Heart left ventricle (tissue), 16 donors: ENCODE measurements at regions not wholly inside any gene's neighbourhood (a gene's known extent, or its start where the extent isn't known, plus 50 kb on each side); places are given as distances from the start of the nearest gene placed in this dataset.
"Not testable (repeated sequence)": the region's sequence is repeated elsewhere in the genome, so short reads cannot be mapped to it uniquely, and the experiment has no call there.

ENCODE experiments used
- ATAC-seq, 4 donors: fragments of 200-7000 bp; cut with Tn5 transposase; one replicate each; pipeline ENCODE4 v1.9.1; 2020 to 2022; ENCODE audit warnings: moderate library complexity in 4 of 4, mild to moderate bottlenecking in 3 of 4, moderate number of reproducible peaks in 1 of 4
- DNase-seq, 5 donors: peaks; one replicate each; pipeline ENCODE4 v3.0.0-alpha.2; 2020
- H3K27ac ChIP-seq, 12 donors: fragments of 200-600 bp; sonication (generic) in 4 of 12; one replicate each; pipeline versions ENCODE4 v1.5.0 to v1.8.0; 2016 to 2022; ENCODE audit warnings: mild to moderate bottlenecking in 2 of 12
- H3K27me3 ChIP-seq, 9 donors: fragments of 200-600 bp; sonication (generic) in 2 of 9; one replicate each; pipeline versions ENCODE4 v1.5.1 to v1.8.0; 2016 to 2022; ENCODE audit warnings: mild to moderate bottlenecking in 3 of 9
- H3K36me3 ChIP-seq, 9 donors: fragments of 200-600 bp; sonication (generic) in 2 of 9; one replicate each; pipeline versions ENCODE4 v1.5.0 to v1.8.0; 2018 to 2022; ENCODE audit warnings: mild to moderate bottlenecking in 2 of 9
- H3K4me1 ChIP-seq, 12 donors: fragments of 200-600 bp; sonication (generic) in 4 of 12; one replicate each; pipeline versions ENCODE4 v1.5.0 to v1.8.0; 2016 to 2022; ENCODE audit warnings: mild to moderate bottlenecking in 3 of 12
- H3K4me3 ChIP-seq, 12 donors: fragments of 200-600 bp; sonication (generic) in 4 of 12; one replicate each; pipeline versions ENCODE4 v1.5.0 to v1.8.0; 2017 to 2022; ENCODE audit warnings: mild to moderate bottlenecking in 9 of 12, moderate library complexity in 4 of 12
- H3K9me3 ChIP-seq, 12 donors: fragments of 200-600 bp; sonication (generic) in 4 of 12; one replicate each; pipeline versions ENCODE4 v1.5.0 to v1.8.0; 2016 to 2022; ENCODE audit warnings: mild to moderate bottlenecking in 1 of 12
- CTCF ChIP-seq, 12 donors: fragments of 200-600 bp; sonication (generic) in 4 of 12; IDR thresholded peaks; one replicate each; pipeline versions ENCODE4 v1.5.0 to v1.8.0; 2018 to 2022; ENCODE audit warnings: antibody characterized with exemption in 12 of 12, mild to moderate bottlenecking in 5 of 12
- POLR2A ChIP-seq, 2 donors: fragments of 450-650 bp; IDR thresholded peaks; one replicate each; pipeline ENCODE4 v1.6.1; 2017; ENCODE audit warnings: antibody characterized with exemption in 2 of 2, mild to moderate bottlenecking in 2 of 2, moderate library complexity in 2 of 2
- WGBS, 4 donors: extraction: QIAGEN DNeasy Blood & Tissue Kit in 2 of 4; methylation state at CpG; one replicate each; pipeline versions ENCODE4 v1.1.5 to v1.1.7; 2013 to 2018; 5-methylcytosine and 5-hydroxymethylcytosine counted together
- intact Hi-C, 10 donors: fragments of 100-400 bp; cut with DNase I; formaldehyde crosslinking; loops; one replicate each; pipeline versions ENCODE4 v1.11.1 to v1.14.2; 2022
- donor health status: ischemic (EF 13 %, LVEDD 7.1; RV severe dilation, severe dysfunction).
- donor health status: healthy with polysubstance abuse.
- donor health status: DM: no; HTN: yes; CAD: no.
- donor health status: DM: no; HTN: no; CAD: no.
- donor health status: ischemic (EF 25% LVEDD 6.9; RV normal size, moderate dysfunction).
- donor health status: ischemic (EF 25% LVEDD 5.7; RV mildly dilated, moderate dysfunction).
- donor health status: healthy.
- donor health status: DM: yes; HTN: yes; CAD: no.
- donor health status: ischemic (EF 35%, LVEDD 5.7; RV mildly dilated, moderate dysfunction).
- donor health status: nonischemic (EF 11% LVEDD 7.7; RV severe dilation, severe dysfunction).
- donor health status: DM: yes; HTN: yes; CAD: no.
- donor health status: PGD.
- donor health status: ischemic (EF 29% LVEDD 5.4; RV normal size, mild dysfunction).
- donor health status: nonischemic (EF 23%, LVEDD 6.1; RV moderate dilation, normal function).

GRCh38 chr20:6698056-6698455 is 69.4 kb upstream of the BMP2 start:
- Histone ChIP-seq H3K4me1 (peaks cover 0 to 37% (median 0%) of the 10 kb centered on the region in 12 donors), H3K27me3 (no peaks in the 10 kb centered on the region), H3K4me3 (no peak overlapping the region), H3K36me3 (no peaks in the 10 kb centered on the region), H3K9me3 (no peaks in the 10 kb centered on the region), H3K27ac (no peak overlapping the region)
- intact Hi-C loops: no loop called here
- no peak for ATAC-seq
- TF ChIP-seq CTCF (IDR thresholded peaks at IDR 0.05): no peak
- TF ChIP-seq POLR2A (IDR thresholded peaks at IDR 0.05): no peak
- no peak for DNase-seq
- WGBS, 4 donors: 78 to 93% (median 87%) methylated on average over 6 of the region's 6 CpGs

- Histone ChIP-seq H3K9me3 (no peaks in the 10 kb centered on the region), H3K27me3 (no peaks in the 10 kb centered on the region), H3K4me3 (no peak overlapping the region), H3K27ac (no peak overlapping the region), H3K4me1 (peaks cover 0 to 34% (median 0%) of the 10 kb centered on the region in 12 donors), H3K36me3 (no peaks in the 10 kb centered on the region)
- WGBS, 4 donors: 67 to 77% (median 71%) methylated on average over 12 of the region's 12 CpGs
- DNase-seq: no peak
- intact Hi-C loops: no loop called here
- TF ChIP-seq POLR2A (IDR thresholded peaks at IDR 0.05) (no peak), CTCF (IDR thresholded peaks at IDR 0.05) (no peak)
- no peak for ATAC-seq
These were observed 70.1 kb upstream of the BMP2 start for GRCh38 chr20:6697228-6697972.

- H3K4me1 ChIP-seq: peaks cover 0 to 20% (median 0%) of the 10 kb centered on the region in 12 donors
- H3K27ac ChIP-seq: no peak overlapping the region
- no peaks in the 10 kb centered on the region for H3K27me3 ChIP-seq
- intact Hi-C loops: no loop called here
- no peak overlapping the region for H3K4me3 ChIP-seq
- H3K36me3 ChIP-seq: no peaks in the 10 kb centered on the region
- no peaks in the 10 kb centered on the region for H3K9me3 ChIP-seq
- TF ChIP-seq CTCF (IDR thresholded peaks at IDR 0.05): no peak
- no peak for TF ChIP-seq POLR2A (IDR thresholded peaks at IDR 0.05)
- DNase-seq (no peak), ATAC-seq (no peak)
- WGBS, 4 donors: 81 to 89% (median 87%) methylated on average over 4 of the region's 4 CpGs
These were observed 71.5 kb upstream of the BMP2 start for GRCh38 chr20:6696001-6696400.

GRCh38 chr20:6693808-6694198 is 73.7 kb upstream of the BMP2 start:
- peaks cover 0 to 12% (median 0%) of the 10 kb centered on the region in 12 donors for H3K4me1 ChIP-seq
- H3K9me3 ChIP-seq, ATAC-seq, H3K4me3 ChIP-seq, H3K36me3 ChIP-seq, DNase-seq, H3K27ac ChIP-seq, H3K27me3 ChIP-seq, intact Hi-C loops: not testable (repeated sequence)
- WGBS, 4 donors: 89 to 93% (median 92%) methylated on average over 3 of the region's 3 CpGs
